ENCODE measurements at regions not wholly inside any gene's neighbourhood (a gene's known extent, or its start where the extent isn't known, plus 50 kb on each side); places are given as distances from the start of the nearest gene placed in this dataset.

GRCh38 chr10:61110188-61110844 lies 166.3 kb upstream of the RHOBTB1 start:
- TF ChIP-seq TCF12 (IDR thresholded peaks at IDR 0.05; ENCODE audit: low read depth) = no peak
- TF ChIP-seq CEBPB (IDR thresholded peaks at IDR 0.05) = no peak
- TF ChIP-seq ZBTB7A (IDR thresholded peaks at IDR 0.05; ENCODE audit: low read depth) = no peak
- TF ChIP-seq EGR1 (IDR thresholded peaks at IDR 0.05) = no peak
- no peak for TF ChIP-seq TEAD4 (IDR thresholded peaks at IDR 0.05)
- no peak for TF ChIP-seq FOXM1 (IDR thresholded peaks at IDR 0.05; ENCODE audit: borderline replicate concordance, low read depth)
- no peak for TF ChIP-seq TAF1 (IDR thresholded peaks at IDR 0.05; ENCODE audit: low read depth)
- TF ChIP-seq NFIC (IDR thresholded peaks at IDR 0.05) = no peak
- no peak for TF ChIP-seq YY1 (IDR thresholded peaks at IDR 0.05; ENCODE audit: low read depth)
- TF ChIP-seq, protein P1, sequence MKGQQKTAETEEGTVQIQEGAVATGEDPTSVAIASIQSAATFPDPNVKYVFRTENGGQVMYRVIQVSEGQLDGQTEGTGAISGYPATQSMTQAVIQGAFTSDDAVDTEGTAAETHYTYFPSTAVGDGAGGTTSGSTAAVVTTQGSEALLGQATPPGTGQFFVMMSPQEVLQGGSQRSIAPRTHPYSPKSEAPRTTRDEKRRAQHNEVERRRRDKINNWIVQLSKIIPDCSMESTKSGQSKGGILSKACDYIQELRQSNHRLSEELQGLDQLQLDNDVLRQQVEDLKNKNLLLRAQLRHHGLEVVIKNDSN (IDR thresholded peaks at IDR 0.05) = no peak
- no peak for TF ChIP-seq EP300 (IDR thresholded peaks at IDR 0.05; ENCODE audit: borderline replicate concordance)
- TF ChIP-seq REST (IDR thresholded peaks at IDR 0.05; ENCODE audit: low read depth) = no peak
- no peak for TF ChIP-seq MAX (IDR thresholded peaks at IDR 0.05)
- no peak for TF ChIP-seq RAD21 (IDR thresholded peaks at IDR 0.05; ENCODE audit: low read depth)
- no peak for TF ChIP-seq CREB1 (IDR thresholded peaks at IDR 0.05; ENCODE audit: low read depth)

GRCh38 chr10:61108915-61109314 lies 164.9 kb upstream of the RHOBTB1 start:
- TF ChIP-seq, protein P1 (IDR thresholded peaks at IDR 0.05) = peak; percentile 59
- TF ChIP-seq ZBTB7A (IDR thresholded peaks at IDR 0.05; ENCODE audit: low read depth) = no peak

- TF ChIP-seq CREB1 (IDR thresholded peaks at IDR 0.05; ENCODE audit: low read depth) (no peak), ZBTB7A (IDR thresholded peaks at IDR 0.05; ENCODE audit: low read depth) (no peak), TCF12 (IDR thresholded peaks at IDR 0.05; ENCODE audit: low read depth) (no peak), NFIC (IDR thresholded peaks at IDR 0.05) (no peak)
These were observed 156.9 kb upstream of the RHOBTB1 start for GRCh38 chr10:61100887-61101286.

DNA sequence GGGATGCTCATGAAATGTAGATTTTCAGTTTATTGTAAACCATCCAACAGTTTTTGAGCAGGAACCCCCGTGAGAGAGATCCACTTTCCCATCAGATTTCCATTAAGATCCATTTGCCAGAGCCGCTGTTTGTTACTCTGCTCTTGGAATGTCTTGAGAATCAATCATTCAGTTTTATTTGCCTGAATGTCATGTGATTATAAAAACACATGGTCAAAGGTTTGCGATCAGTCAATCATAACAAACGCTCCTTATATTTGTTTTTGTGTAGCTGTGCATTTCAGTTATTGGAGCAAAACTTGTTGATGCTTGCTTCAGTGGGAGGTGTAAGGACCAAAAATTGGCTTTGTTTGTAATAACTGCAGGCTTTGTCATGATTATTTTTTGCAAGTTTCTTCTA lies 155.8 kb upstream of the RHOBTB1 start:
- TF ChIP-seq EP300 (IDR thresholded peaks at IDR 0.05; ENCODE audit: borderline replicate concordance) (no peak), CEBPB (IDR thresholded peaks at IDR 0.05) (no peak), MAX (IDR thresholded peaks at IDR 0.05) (no peak), EGR1 (IDR thresholded peaks at IDR 0.05) (no peak), REST (IDR thresholded peaks at IDR 0.05; ENCODE audit: low read depth) (no peak), RAD21 (IDR thresholded peaks at IDR 0.05; ENCODE audit: low read depth) (no peak), NFIC (IDR thresholded peaks at IDR 0.05) (no peak), TCF12 (IDR thresholded peaks at IDR 0.05; ENCODE audit: low read depth) (no peak), TEAD4 (IDR thresholded peaks at IDR 0.05) (no peak), ZBTB7A (IDR thresholded peaks at IDR 0.05; ENCODE audit: low read depth) (no peak), FOXM1 (IDR thresholded peaks at IDR 0.05; ENCODE audit: borderline replicate concordance, low read depth) (no peak), TAF1 (IDR thresholded peaks at IDR 0.05; ENCODE audit: low read depth) (no peak), YY1 (IDR thresholded peaks at IDR 0.05; ENCODE audit: low read depth) (no peak), CREB1 (IDR thresholded peaks at IDR 0.05; ENCODE audit: low read depth) (no peak)
- TF ChIP-seq, protein P1 (IDR thresholded peaks at IDR 0.05) = no peak

GRCh38 chr10:61098966-61099365 lies 155.0 kb upstream of the RHOBTB1 start:
- TF ChIP-seq ZBTB7A (IDR thresholded peaks at IDR 0.05; ENCODE audit: low read depth) = no peak
- TF ChIP-seq FOXM1 (IDR thresholded peaks at IDR 0.05; ENCODE audit: borderline replicate concordance, low read depth) = no peak
- TF ChIP-seq TCF12 (IDR thresholded peaks at IDR 0.05; ENCODE audit: low read depth) = no peak
- TF ChIP-seq, protein P1 (IDR thresholded peaks at IDR 0.05) = no peak
- no peak for TF ChIP-seq TAF1 (IDR thresholded peaks at IDR 0.05; ENCODE audit: low read depth)
- no peak for TF ChIP-seq EGR1 (IDR thresholded peaks at IDR 0.05)
- TF ChIP-seq CEBPB (IDR thresholded peaks at IDR 0.05) = no peak
- TF ChIP-seq RAD21 (IDR thresholded peaks at IDR 0.05; ENCODE audit: low read depth) = no peak
- TF ChIP-seq REST (IDR thresholded peaks at IDR 0.05; ENCODE audit: low read depth) = no peak
- no peak for TF ChIP-seq EP300 (IDR thresholded peaks at IDR 0.05; ENCODE audit: borderline replicate concordance)
- TF ChIP-seq MAX (IDR thresholded peaks at IDR 0.05) = no peak
- no peak for TF ChIP-seq YY1 (IDR thresholded peaks at IDR 0.05; ENCODE audit: low read depth)
- TF ChIP-seq CREB1 (IDR thresholded peaks at IDR 0.05; ENCODE audit: low read depth) = no peak
- no peak for TF ChIP-seq TEAD4 (IDR thresholded peaks at IDR 0.05)
